ENCODE measurements at regions not wholly inside any gene's neighbourhood (a gene's known extent, or its start where the extent isn't known, plus 50 kb on each side); places are given as distances from the start of the nearest gene placed in this dataset.
"Not testable (repeated sequence)": the region's sequence is repeated elsewhere in the genome, so short reads cannot be mapped to it uniquely, and the experiment has no call there.

GRCh38 chr10:4294996-4295792 lies 510.2 kb upstream of the KLF6 start:
- DNase-seq (ENCODE audit: low read depth) = no peak

GRCh38 chr10:4294271-4294670 lies 509.3 kb upstream of the KLF6 start:
- DNase-seq (ENCODE audit: low read depth) = no peak

GRCh38 chr10:4291990-4292389 lies 507.0 kb upstream of the KLF6 start:
- peak; percentile 39 for DNase-seq (ENCODE audit: low read depth)

- DNase-seq (ENCODE audit: low read depth) = no peak
These were observed 500.1 kb upstream of the KLF6 start for GRCh38 chr10:4285121-4285520.

- peak; percentile 97 for DNase-seq (ENCODE audit: low read depth)
These were observed 499.0 kb upstream of the KLF6 start for GRCh38 chr10:4283846-4284610.

GRCh38 chr10:4282496-4282895 lies 497.5 kb upstream of the KLF6 start:
- no peak for DNase-seq (ENCODE audit: low read depth)

- DNase-seq (ENCODE audit: low read depth) = no peak
These were observed 496.3 kb upstream of the KLF6 start for GRCh38 chr10:4281190-4281825.

GRCh38 chr10:4280461-4281189 lies 495.6 kb upstream of the KLF6 start:
- peak; percentile 80 for DNase-seq (ENCODE audit: low read depth)

- DNase-seq (ENCODE audit: low read depth) = no peak
These were observed 494.6 kb upstream of the KLF6 start for GRCh38 chr10:4279655-4280054.

GRCh38 chr10:4278186-4278585 lies 493.2 kb upstream of the KLF6 start:
- DNase-seq (ENCODE audit: low read depth) = no peak

- DNase-seq (ENCODE audit: low read depth) = no peak
These were observed 491.1 kb upstream of the KLF6 start for GRCh38 chr10:4276151-4276550.

GRCh38 chr10:4274671-4275070 lies 489.7 kb upstream of the KLF6 start:
- not testable (repeated sequence) for DNase-seq (ENCODE audit: low read depth)

GRCh38 chr10:4271193-4271592 lies 486.2 kb upstream of the KLF6 start:
- no peak for DNase-seq (ENCODE audit: low read depth)

- peak; percentile 51 for DNase-seq (ENCODE audit: low read depth)
These were observed 485.1 kb upstream of the KLF6 start for GRCh38 chr10:4270116-4270515.

- DNase-seq (ENCODE audit: low read depth) = not testable (repeated sequence)
These were observed 483.5 kb upstream of the KLF6 start for GRCh38 chr10:4268490-4268889.

GRCh38 chr10:4267086-4267773 lies 482.2 kb upstream of the KLF6 start:
- DNase-seq (ENCODE audit: low read depth) = no peak

- DNase-seq (ENCODE audit: low read depth) = no peak
These were observed 481.5 kb upstream of the KLF6 start for GRCh38 chr10:4266416-4267085.

- no peak for DNase-seq (ENCODE audit: low read depth)
These were observed 481.0 kb upstream of the KLF6 start for GRCh38 chr10:4265964-4266363.

GRCh38 chr10:4264209-4264865 lies 479.3 kb upstream of the KLF6 start:
- no peak for DNase-seq (ENCODE audit: low read depth)

GRCh38 chr10:4263601-4263921 lies 478.6 kb upstream of the KLF6 start:
- no peak for DNase-seq (ENCODE audit: low read depth)
